Activated CD8-positive, alpha-beta T cell treated with anti-CD3 and anti-CD28 coated beads for 36 hours (primary cell): ENCODE measurements at regions not wholly inside any gene's neighbourhood (a gene's known extent, or its start where the extent isn't known, plus 50 kb on each side); places are given as distances from the start of the nearest gene placed in this dataset.

Experiments
- ATAC-seq: fragments of 200-7000 bp; cut with Tn5 transposase; one replicate; pipeline ENCODE4 v1.10.0; 2021; ENCODE audit warnings: mild to moderate bottlenecking, moderate library complexity
- CTCF ChIA-PET: fragments of 350-600 bp; sonication (Branson Sonifier 250); formaldehyde crosslinking; loops from one replicate; lab custom pipeline; 2021; ENCODE audit warnings: antibody characterized with exemption; lab: Charles Lee
- POLR2A ChIA-PET: fragments of 350-600 bp; sonication (Branson Sonifier 250); formaldehyde crosslinking; loops from one replicate; lab custom pipeline; 2021; ENCODE audit warnings: antibody characterized with exemption; lab: Charles Lee
- DNase-seq: peaks from one replicate; pipeline ENCODE4 v3.0.0-alpha.2; 2020
- H3K27ac Mint-ChIP-seq: one replicate; pipeline ENCODE4 v1.8.0; 2021; ENCODE audit warnings: mild to moderate bottlenecking, mixed read lengths
- H3K27me3 Mint-ChIP-seq: one replicate; pipeline ENCODE4 v1.8.0; 2021; ENCODE audit warnings: mixed read lengths
- H3K36me3 Mint-ChIP-seq: one replicate; pipeline ENCODE4 v1.8.0; 2021; ENCODE audit warnings: low read depth, mixed read lengths
- H3K4me1 Mint-ChIP-seq: one replicate; pipeline ENCODE4 v1.8.0; 2021; ENCODE audit warnings: low read depth, mixed read lengths
- H3K4me3 Mint-ChIP-seq: one replicate; pipeline ENCODE4 v1.8.0; 2021; ENCODE audit warnings: mild to moderate bottlenecking, moderate library complexity, mixed read lengths
- H3K9me3 Mint-ChIP-seq: one replicate; pipeline ENCODE4 v1.8.0; 2021; ENCODE audit warnings: mixed read lengths
- intact Hi-C: fragments of 100-400 bp; cut with micrococcal nuclease; formaldehyde crosslinking; loops from one replicate; pipeline ENCODE4 v1.10.0; 2022
- TF ChIP-seq, protein P1 (sequence below): fragments of 200-600 bp; IDR thresholded peaks from one replicate; pipeline ENCODE4 v1.8.0; 2022; ENCODE audit warnings: antibody characterized with exemption, mild to moderate bottlenecking

DNA sequence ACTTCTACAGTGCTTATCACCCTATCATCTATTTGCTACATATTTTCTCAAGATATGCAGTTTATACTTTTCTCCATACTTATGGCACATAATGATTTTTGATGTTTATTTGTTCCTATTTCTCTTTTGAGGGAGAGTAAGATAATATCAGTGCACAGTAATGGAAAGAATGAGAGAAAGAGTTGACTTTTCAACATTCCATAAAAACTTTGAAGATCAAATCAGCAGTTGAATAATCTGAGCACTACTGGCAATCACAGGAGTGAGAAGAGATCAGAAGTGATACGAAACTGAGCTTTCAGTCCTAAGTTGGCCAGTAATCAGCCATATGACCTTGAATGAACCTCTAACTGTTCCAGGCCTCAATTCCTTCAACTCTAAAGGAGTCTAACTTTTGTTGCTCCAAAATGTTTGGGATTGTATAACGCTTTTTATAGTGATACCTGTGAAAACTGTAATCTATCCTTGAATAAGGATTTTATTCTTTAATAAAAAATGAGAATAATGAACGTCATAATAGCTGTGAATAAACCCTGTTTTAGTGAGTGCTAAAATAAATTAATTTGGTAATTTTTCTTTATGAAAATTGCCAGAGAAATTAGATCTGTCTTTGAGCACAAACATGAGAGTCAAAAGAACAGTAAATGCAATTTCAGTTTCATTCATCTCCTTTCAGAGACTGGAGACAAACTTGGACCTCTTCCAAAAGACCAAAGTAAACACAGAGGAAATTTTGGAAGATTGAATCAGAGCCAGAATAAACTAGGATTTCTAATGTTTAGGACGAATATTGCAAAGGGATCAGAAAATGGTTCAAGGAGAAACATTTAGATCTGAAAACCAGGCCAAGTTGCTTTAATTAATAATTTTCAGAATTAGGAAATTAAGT lies 309.9 kb downstream of the ADGRL2 start:
- no peak overlapping the region for H3K4me3 Mint-ChIP-seq
- CTCF ChIA-PET, result no interaction called here

DNA sequence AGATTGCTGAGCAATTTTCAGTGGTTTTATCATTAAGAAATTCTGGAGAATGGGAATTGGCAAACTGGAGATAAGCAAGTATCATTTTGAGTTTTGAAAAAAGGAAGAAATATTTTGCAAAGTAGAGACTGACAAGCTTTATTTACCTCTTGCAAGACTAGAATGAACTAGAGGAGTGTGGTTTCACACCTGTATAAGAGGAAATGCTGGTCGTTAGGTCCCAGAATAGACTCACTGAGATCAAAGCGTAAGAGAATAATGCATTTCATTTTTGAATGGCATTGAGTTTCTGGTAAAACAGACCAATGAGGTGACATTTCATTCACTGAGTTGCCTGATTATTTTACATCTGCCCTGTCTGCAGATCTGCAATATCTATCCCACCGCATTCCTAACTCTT lies 308.1 kb downstream of the ADGRL2 start:
- intact Hi-C loops, result no loop called here
- Mint-ChIP-seq H3K9me3 (no peaks in the 10 kb centered on the region), H3K4me3 (no peak overlapping the region), H3K36me3 (no peaks in the 10 kb centered on the region), H3K4me1 (no peaks in the 10 kb centered on the region), H3K27me3 (no peaks in the 10 kb centered on the region), H3K27ac (no peak overlapping the region)
- DNase-seq (no peak), ATAC-seq (no peak)
- CTCF ChIA-PET, result no interaction called here
- POLR2A ChIA-PET, result no interaction called here
- TF ChIP-seq, protein P1, sequence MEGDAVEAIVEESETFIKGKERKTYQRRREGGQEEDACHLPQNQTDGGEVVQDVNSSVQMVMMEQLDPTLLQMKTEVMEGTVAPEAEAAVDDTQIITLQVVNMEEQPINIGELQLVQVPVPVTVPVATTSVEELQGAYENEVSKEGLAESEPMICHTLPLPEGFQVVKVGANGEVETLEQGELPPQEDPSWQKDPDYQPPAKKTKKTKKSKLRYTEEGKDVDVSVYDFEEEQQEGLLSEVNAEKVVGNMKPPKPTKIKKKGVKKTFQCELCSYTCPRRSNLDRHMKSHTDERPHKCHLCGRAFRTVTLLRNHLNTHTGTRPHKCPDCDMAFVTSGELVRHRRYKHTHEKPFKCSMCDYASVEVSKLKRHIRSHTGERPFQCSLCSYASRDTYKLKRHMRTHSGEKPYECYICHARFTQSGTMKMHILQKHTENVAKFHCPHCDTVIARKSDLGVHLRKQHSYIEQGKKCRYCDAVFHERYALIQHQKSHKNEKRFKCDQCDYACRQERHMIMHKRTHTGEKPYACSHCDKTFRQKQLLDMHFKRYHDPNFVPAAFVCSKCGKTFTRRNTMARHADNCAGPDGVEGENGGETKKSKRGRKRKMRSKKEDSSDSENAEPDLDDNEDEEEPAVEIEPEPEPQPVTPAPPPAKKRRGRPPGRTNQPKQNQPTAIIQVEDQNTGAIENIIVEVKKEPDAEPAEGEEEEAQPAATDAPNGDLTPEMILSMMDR, result no peak

More for the DNA sequence above, 309.9 kb downstream of the ADGRL2 start:
- no peaks in the 10 kb centered on the region for H3K36me3 Mint-ChIP-seq
- no peaks in the 10 kb centered on the region for H3K27me3 Mint-ChIP-seq
- TF ChIP-seq, protein P1, result no peak
- H3K4me1 Mint-ChIP-seq, result no peaks in the 10 kb centered on the region
- no peaks in the 10 kb centered on the region for H3K9me3 Mint-ChIP-seq
- ATAC-seq (no peak), DNase-seq (no peak)
- POLR2A ChIA-PET, result no interaction called here
- intact Hi-C loops, result no loop called here
- H3K27ac Mint-ChIP-seq, result no peak overlapping the region

DNA sequence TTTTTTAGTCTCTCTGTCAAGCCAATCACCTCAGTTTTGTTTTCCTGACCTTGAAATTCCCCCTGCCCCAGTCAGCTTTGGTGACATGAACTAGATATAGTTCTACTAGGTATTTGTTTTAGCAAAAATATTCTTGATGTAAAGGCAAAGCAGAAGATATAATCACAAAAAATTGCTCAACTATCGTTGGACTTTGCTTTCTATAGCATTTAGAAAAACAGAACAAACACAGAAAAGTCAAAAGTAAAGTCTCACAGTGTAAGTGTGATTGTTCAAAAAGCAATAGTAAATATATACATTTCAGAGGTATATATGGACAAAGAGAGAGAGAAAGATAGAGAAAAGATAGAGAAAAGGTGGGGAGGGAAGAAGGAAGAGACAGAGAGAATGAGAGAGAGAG lies 305.9 kb downstream of the ADGRL2 start:
- TF ChIP-seq, protein P1, result no peak
- ChIA-PET POLR2A (no interaction called here), CTCF (no interaction called here)
- intact Hi-C loops, result no loop called here
- no peaks in the 10 kb centered on the region for H3K36me3 Mint-ChIP-seq
- DNase-seq, result no peak
- no peaks in the 10 kb centered on the region for H3K4me1 Mint-ChIP-seq
- H3K27ac Mint-ChIP-seq, result no peak overlapping the region
- H3K9me3 Mint-ChIP-seq, result no peaks in the 10 kb centered on the region
- no peak for ATAC-seq
- no peaks in the 10 kb centered on the region for H3K27me3 Mint-ChIP-seq
- no peak overlapping the region for H3K4me3 Mint-ChIP-seq

DNA sequence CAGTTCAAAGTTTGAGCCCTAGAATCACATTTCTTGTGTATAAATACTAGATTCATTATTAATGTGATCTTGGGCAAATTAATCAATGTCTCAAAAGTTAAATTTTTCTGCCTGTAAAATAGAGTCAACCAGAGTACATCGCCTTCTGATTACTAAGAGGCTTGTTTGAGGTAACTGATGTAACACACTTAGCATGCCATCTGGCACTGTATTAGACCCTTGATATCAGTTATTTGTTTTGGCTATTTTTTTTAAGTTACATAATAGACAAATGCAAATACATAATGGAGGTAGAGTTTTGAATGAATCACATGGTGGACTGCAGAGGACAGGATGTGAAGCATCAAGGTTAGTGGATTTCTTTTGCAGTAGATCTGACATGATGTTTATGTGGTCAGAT lies 298.4 kb downstream of the ADGRL2 start:
- ChIA-PET POLR2A (no interaction called here), CTCF (no interaction called here)
- Mint-ChIP-seq H3K9me3 (no peaks in the 10 kb centered on the region), H3K4me1 (no peaks in the 10 kb centered on the region), H3K4me3 (no peak overlapping the region), H3K36me3 (no peaks in the 10 kb centered on the region), H3K27ac (no peak overlapping the region), H3K27me3 (no peaks in the 10 kb centered on the region)
- no peak for DNase-seq
- ATAC-seq, result no peak
- TF ChIP-seq, protein P1, result no peak
- intact Hi-C loops, result no loop called here

DNA sequence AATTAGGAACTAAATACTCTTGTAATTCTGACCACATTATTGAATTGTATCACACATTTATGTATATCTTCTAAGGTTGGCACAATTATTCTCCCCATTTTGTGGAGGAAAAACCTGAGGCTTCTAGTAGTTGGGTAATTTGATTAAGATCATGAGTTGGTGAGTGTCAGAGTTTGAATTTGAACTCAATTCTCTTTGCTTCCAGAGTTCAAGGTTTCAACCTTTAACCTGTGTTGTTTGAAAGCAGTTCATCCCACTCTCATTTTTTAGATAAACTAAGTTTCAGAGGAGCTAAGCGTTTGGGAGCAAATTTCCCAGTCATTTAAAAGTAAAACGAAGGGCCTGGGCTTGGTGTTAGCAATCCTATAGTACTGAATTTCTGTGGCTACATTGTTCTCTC lies 293.4 kb downstream of the ADGRL2 start:
- intact Hi-C loops, result no loop called here
- ChIA-PET CTCF (no interaction called here), POLR2A (no interaction called here)
- ATAC-seq, result no peak
- no peaks in the 10 kb centered on the region for H3K4me1 Mint-ChIP-seq
- H3K9me3 Mint-ChIP-seq, result no peaks in the 10 kb centered on the region
- H3K36me3 Mint-ChIP-seq, result no peaks in the 10 kb centered on the region
- no peak for DNase-seq
- H3K4me3 Mint-ChIP-seq, result no peak overlapping the region
- H3K27me3 Mint-ChIP-seq, result no peaks in the 10 kb centered on the region
- H3K27ac Mint-ChIP-seq, result no peak overlapping the region
- TF ChIP-seq, protein P1, result no peak
